CD4-positive, alpha-beta T cell (primary cell): ENCODE measurements at regions not wholly inside any gene's neighbourhood (a gene's known extent, or its start where the extent isn't known, plus 50 kb on each side); places are given as distances from the start of the nearest gene placed in this dataset.
"Not testable (repeated sequence)": the region's sequence is repeated elsewhere in the genome, so short reads cannot be mapped to it uniquely, and the experiment has no call there.

ENCODE experiments used
- ATAC-seq: fragments of 200-7000 bp; cut with Tn5 transposase; one replicate; pipeline ENCODE4 v1.10.0; 2022; ENCODE audit warnings: mild to moderate bottlenecking; ENCODE audit not compliant: poor library complexity
- CTCF ChIA-PET: fragments of 350-600 bp; sonication (Branson Sonifier 250); formaldehyde crosslinking; loops from one replicate; lab custom pipeline; 2021; ENCODE audit warnings: antibody characterized with exemption, inconsistent platforms; lab: Charles Lee
- POLR2A ChIA-PET: fragments of 350-600 bp; sonication (Branson Sonifier 250); formaldehyde crosslinking; loops from one replicate; lab custom pipeline; 2021; ENCODE audit warnings: antibody characterized with exemption, inconsistent platforms; lab: Charles Lee
- DNase-seq, 14 experiments: peaks; one replicate each; pipeline ENCODE4 v3.0.0-alpha.2; 2013 to 2020; ENCODE audit warnings: mixed read lengths in 2 of 14
- H3K27ac ChIP-seq, 2 donors: one replicate each; pipeline versions ENCODE4 v1.5.1 to v1.7.0; 2013; ENCODE audit warnings: low read length in 2 of 2, low read depth in 1 of 2, mild to moderate bottlenecking in 1 of 2
- H3K27me3 ChIP-seq, 2 experiments: 1 replicate in 1 of 2; 2 replicates in 1 of 2; pipeline versions ENCODE4 v1.6.1 to v1.7.0; 2013; ENCODE audit warnings: low read length in 2 of 2, control low read depth in 1 of 2, mild to moderate bottlenecking in 1 of 2, moderate library complexity in 1 of 2; ENCODE audit not compliant: insufficient read depth in 2 of 2, control insufficient read depth in 1 of 2
- H3K36me3 ChIP-seq: one replicate; pipeline ENCODE4 v1.6.1; 2013; ENCODE audit warnings: low read length, control low read depth; ENCODE audit not compliant: insufficient read depth
- H3K4me1 ChIP-seq: one replicate; pipeline ENCODE4 v1.6.1; 2013; ENCODE audit warnings: low read length, control low read depth; ENCODE audit not compliant: insufficient read depth
- H3K4me3 ChIP-seq: one replicate; pipeline ENCODE4 v1.5.1; 2013; ENCODE audit warnings: mild to moderate bottlenecking, low read length, moderate library complexity
- H3K9me3 ChIP-seq, 2 experiments: 1 replicate in 1 of 2; 2 replicates in 1 of 2; pipeline versions ENCODE4 v1.6.1 to v1.7.0; 2013; ENCODE audit warnings: low read length in 2 of 2, mild to moderate bottlenecking in 2 of 2, control low read depth in 1 of 2, moderate library complexity in 1 of 2; ENCODE audit not compliant: control insufficient read depth in 1 of 2, insufficient read depth in 1 of 2
- H3K27ac Mint-ChIP-seq: one replicate; pipeline ENCODE4 v1.8.0; 2020; ENCODE audit warnings: mixed read lengths
- H3K27me3 Mint-ChIP-seq: one replicate; pipeline ENCODE4 v1.8.0; 2021; ENCODE audit warnings: mixed read lengths
- H3K36me3 Mint-ChIP-seq: one replicate; pipeline ENCODE4 v1.8.0; 2021; ENCODE audit warnings: low read depth, mixed read lengths
- H3K4me1 Mint-ChIP-seq: one replicate; pipeline ENCODE4 v1.8.0; 2021; ENCODE audit warnings: low read depth, mixed read lengths
- H3K4me3 Mint-ChIP-seq: one replicate; pipeline ENCODE4 v1.8.0; 2020; ENCODE audit warnings: mild to moderate bottlenecking, mixed read lengths
- H3K9me3 Mint-ChIP-seq: one replicate; pipeline ENCODE4 v1.8.0; 2020; ENCODE audit warnings: mixed read lengths
- CTCF ChIP-seq: fragments of 200-600 bp; IDR thresholded peaks from one replicate; pipeline ENCODE4 v1.8.0; 2022; ENCODE audit warnings: antibody characterized with exemption, mild to moderate bottlenecking
- intact Hi-C, 2 experiments: fragments of 100-400 bp; cut with DNase I in 1 of 2; cut with micrococcal nuclease in 1 of 2; formaldehyde crosslinking; loops; one replicate each; pipeline versions ENCODE4 v1.15.1 to v1.9.0; 2023 to 2025; cut with DNase I, micrococcal nuclease

- ATAC-seq (no peak), DNase-seq (no peak)
- no peak for TF ChIP-seq CTCF
- intact Hi-C loops, result no loop called here
- Histone ChIP-seq H3K27me3 (peaks cover 0 to 3% of the 10 kb centered on the region in 2 experiments), H3K4me3 (no peak overlapping the region), H3K9me3 (peaks cover 19 to 22% of the 10 kb centered on the region in 2 experiments), H3K36me3 (no peaks in the 10 kb centered on the region), H3K27ac (no peak overlapping the region), H3K4me1 (peaks cover 2% of the 10 kb centered on the region)
- peaks cover 13% of the 10 kb centered on the region for H3K9me3 Mint-ChIP-seq
- H3K36me3 Mint-ChIP-seq, result peaks cover 9% of the 10 kb centered on the region
- peaks cover 4% of the 10 kb centered on the region for H3K27me3 Mint-ChIP-seq
- H3K4me1 Mint-ChIP-seq, result peaks cover 8% of the 10 kb centered on the region
- POLR2A ChIA-PET, result no interaction called here
- no peak overlapping the region for H3K4me3 Mint-ChIP-seq
- no peak overlapping the region for H3K27ac Mint-ChIP-seq
- CTCF ChIA-PET, result no interaction called here
These were observed 101.7 kb downstream of the NPAP1 start for GRCh38 chr15:24777307-24777706.

GRCh38 chr15:24784506-24784905 lies 108.9 kb downstream of the NPAP1 start:
- Histone ChIP-seq H3K9me3 (peaks cover 10 to 12% of the 10 kb centered on the region in 2 experiments), H3K4me3 (no peak overlapping the region), H3K36me3 (no peaks in the 10 kb centered on the region), H3K27me3 (no peaks in the 10 kb centered on the region), H3K27ac (no peak overlapping the region), H3K4me1 (no peaks in the 10 kb centered on the region)
- intact Hi-C loops, result no loop called here
- TF ChIP-seq CTCF, result no peak
- no peak overlapping the region for H3K27ac Mint-ChIP-seq
- ATAC-seq, result no peak
- no peaks in the 10 kb centered on the region for H3K4me1 Mint-ChIP-seq
- H3K36me3 Mint-ChIP-seq, result no peaks in the 10 kb centered on the region
- peaks cover 12% of the 10 kb centered on the region for H3K9me3 Mint-ChIP-seq
- no peak overlapping the region for H3K4me3 Mint-ChIP-seq
- ChIA-PET CTCF (no interaction called here), POLR2A (no interaction called here)
- no peaks in the 10 kb centered on the region for H3K27me3 Mint-ChIP-seq
- no peak for DNase-seq

GRCh38 chr15:24786347-24786746 lies 110.8 kb downstream of the NPAP1 start:
- Mint-ChIP-seq H3K27ac (no peak overlapping the region), H3K4me3 (no peak overlapping the region), H3K27me3 (no peaks in the 10 kb centered on the region), H3K36me3 (no peaks in the 10 kb centered on the region), H3K9me3 (peaks cover 15% of the 10 kb centered on the region), H3K4me1 (no peaks in the 10 kb centered on the region)
- ATAC-seq (no peak), DNase-seq (no peak)
- Histone ChIP-seq H3K36me3 (no peaks in the 10 kb centered on the region), H3K4me1 (no peaks in the 10 kb centered on the region), H3K27ac (no peak overlapping the region), H3K9me3 (peaks cover 3 to 10% of the 10 kb centered on the region in 2 experiments), H3K4me3 (no peak overlapping the region), H3K27me3 (no peaks in the 10 kb centered on the region)
- TF ChIP-seq CTCF, result no peak
- intact Hi-C loops, result no loop called here
- ChIA-PET CTCF (no interaction called here), POLR2A (no interaction called here)

- DNase-seq, H3K27ac ChIP-seq, H3K27me3 ChIP-seq, H3K4me1 ChIP-seq, H3K4me3 Mint-ChIP-seq, H3K36me3 ChIP-seq, intact Hi-C loops, POLR2A ChIA-PET, H3K9me3 Mint-ChIP-seq, H3K27ac Mint-ChIP-seq, H3K27me3 Mint-ChIP-seq, H3K4me3 ChIP-seq, H3K36me3 Mint-ChIP-seq, ATAC-seq, H3K4me1 Mint-ChIP-seq, CTCF ChIA-PET: not testable (repeated sequence)
- H3K9me3 ChIP-seq, result peaks cover 21 to 25% of the 10 kb centered on the region in 2 experiments
These were observed 127.0 kb downstream of the NPAP1 start for GRCh38 chr15:24802624-24803023.
